WERI-Rb-1 (cell line): ENCODE measurements at regions not wholly inside any gene's neighbourhood (a gene's known extent, or its start where the extent isn't known, plus 50 kb on each side); places are given as distances from the start of the nearest gene placed in this dataset.

Experiments
- DNase-seq: peaks from one replicate; pipeline ENCODE4 v3.0.0-alpha.2; 2020
- H3K27ac ChIP-seq: fragments of 250-450 bp; sonication (Bioruptor Pico); 2 replicates; pipeline ENCODE4 v1.5.1; 2020; ENCODE audit warnings: mild to moderate bottlenecking, moderate library complexity
- H3K27me3 ChIP-seq: fragments of 250-450 bp; sonication (Bioruptor Pico); 2 replicates; pipeline ENCODE4 v1.5.1; 2021; ENCODE audit warnings: mild to moderate bottlenecking, low read depth, moderate library complexity; ENCODE audit not compliant: insufficient read depth, severe bottlenecking
- H3K36me3 ChIP-seq: fragments of 250-450 bp; sonication (Bioruptor Pico); 2 replicates; pipeline ENCODE4 v1.5.1; 2020; ENCODE audit warnings: mild to moderate bottlenecking, moderate library complexity
- H3K4me3 ChIP-seq: 2 replicates; pipeline ENCODE4 v1.5.1; 2011; ENCODE audit warnings: low read depth, mild to moderate bottlenecking, control low read depth, low read length
- H3K9me3 ChIP-seq: fragments of 250-450 bp; sonication (Bioruptor Pico); 2 replicates; pipeline ENCODE4 v1.5.1; 2021; ENCODE audit warnings: mild to moderate bottlenecking, moderate library complexity; ENCODE audit not compliant: severe bottlenecking
- CTCF ChIP-seq: IDR thresholded peaks from 2 replicates; pipeline ENCODE4 v1.5.1; 2011; ENCODE audit warnings: low read depth, mild to moderate bottlenecking, control low read depth, inconsistent platforms, low read length

GRCh38 chr1:185492089-185492825 lies 175.2 kb upstream of the IVNS1ABP start:
- DNase-seq, result no peak
- Histone ChIP-seq H3K27me3 (no peaks in the 10 kb centered on the region), H3K4me3 (no peak overlapping the region), H3K9me3 (no peaks in the 10 kb centered on the region), H3K27ac (no peak overlapping the region; the same call in 1 of the 2 replicates), H3K36me3 (no peaks in the 10 kb centered on the region)
- TF ChIP-seq CTCF, result no peak

- no peak overlapping the region; the same call in 1 of the 2 replicates for H3K27ac ChIP-seq
- DNase-seq, result no peak
- no peak for TF ChIP-seq CTCF
- no peaks in the 10 kb centered on the region for H3K9me3 ChIP-seq
- no peaks in the 10 kb centered on the region for H3K36me3 ChIP-seq
- H3K27me3 ChIP-seq, result no peaks in the 10 kb centered on the region
- H3K4me3 ChIP-seq, result no peak overlapping the region
These were observed 174.6 kb upstream of the IVNS1ABP start for GRCh38 chr1:185491604-185492003.

DNA sequence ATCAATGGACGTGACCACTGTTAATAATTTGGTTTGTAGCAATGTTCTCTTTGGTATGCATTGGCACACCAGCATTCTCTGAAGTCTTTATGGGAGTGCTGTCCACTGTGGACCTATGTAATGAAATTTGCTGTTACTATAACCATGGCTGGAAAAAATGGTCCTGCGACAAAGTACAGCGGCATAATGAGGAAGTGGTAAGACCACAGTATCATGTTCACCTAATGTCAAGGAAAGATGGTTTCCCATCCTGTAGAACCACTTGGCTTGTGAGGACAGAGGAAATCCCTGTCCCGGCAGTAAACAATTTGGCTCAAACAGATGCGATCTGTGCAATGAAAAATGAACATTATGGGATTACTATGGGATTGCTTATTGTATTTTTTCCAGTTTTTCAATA lies 173.9 kb upstream of the IVNS1ABP start:
- H3K4me3 ChIP-seq, result no peak overlapping the region
- no peaks in the 10 kb centered on the region for H3K36me3 ChIP-seq
- DNase-seq, result no peak
- TF ChIP-seq CTCF, result no peak
- no peaks in the 10 kb centered on the region for H3K27me3 ChIP-seq
- H3K9me3 ChIP-seq, result no peaks in the 10 kb centered on the region
- no peak overlapping the region for H3K27ac ChIP-seq

DNA sequence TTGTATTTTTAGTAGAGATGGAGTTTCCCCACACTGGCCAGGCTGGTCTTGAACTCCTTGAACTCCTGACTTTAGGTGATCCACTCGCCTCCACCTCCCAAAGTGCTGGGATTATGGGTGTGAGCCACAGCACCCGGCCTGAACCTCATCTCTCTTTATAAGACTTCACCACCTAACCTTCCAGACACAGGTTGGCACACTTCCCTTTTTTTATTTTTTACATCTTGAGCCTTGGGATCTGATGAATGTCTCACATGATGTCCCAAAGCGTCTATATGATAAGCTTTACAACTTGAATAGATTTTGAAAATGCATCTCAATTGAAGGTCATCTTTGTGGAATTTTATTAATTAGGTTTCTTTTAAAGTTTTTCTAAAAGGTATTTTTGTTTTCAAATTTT lies 172.4 kb upstream of the IVNS1ABP start:
- Histone ChIP-seq H3K4me3 (no peak overlapping the region), H3K27ac (no peak overlapping the region), H3K27me3 (no peaks in the 10 kb centered on the region), H3K9me3 (no peaks in the 10 kb centered on the region), H3K36me3 (no peaks in the 10 kb centered on the region)
- TF ChIP-seq CTCF, result no peak
- no peak for DNase-seq

DNA sequence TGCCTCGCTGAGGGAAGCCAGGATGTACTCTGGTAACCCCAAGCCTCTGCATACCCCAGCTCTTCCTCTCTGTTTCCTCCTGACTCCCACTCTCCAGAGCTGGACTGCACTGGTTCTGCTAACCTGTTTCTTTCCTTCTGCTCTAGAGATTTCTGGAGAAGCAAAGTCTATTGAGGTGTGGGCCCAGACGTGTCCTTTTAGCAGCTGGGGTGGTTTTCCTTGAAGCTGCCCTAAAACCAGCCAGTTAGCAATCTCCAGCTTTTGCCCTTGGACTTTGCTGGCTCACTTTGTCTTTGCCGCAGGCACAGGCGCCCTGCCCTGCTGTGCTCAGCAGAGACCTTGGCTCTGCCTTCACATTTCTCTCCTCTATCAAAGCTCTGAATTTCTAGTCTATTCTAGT lies 171.8 kb upstream of the IVNS1ABP start:
- Histone ChIP-seq H3K4me3 (no peak overlapping the region), H3K36me3 (no peaks in the 10 kb centered on the region), H3K27ac (no peak overlapping the region), H3K9me3 (no peaks in the 10 kb centered on the region), H3K27me3 (no peaks in the 10 kb centered on the region)
- DNase-seq, result no peak
- TF ChIP-seq CTCF, result no peak

GRCh38 chr1:185487936-185488335 lies 170.9 kb upstream of the IVNS1ABP start:
- no peak for TF ChIP-seq CTCF
- no peaks in the 10 kb centered on the region for H3K36me3 ChIP-seq
- H3K27ac ChIP-seq, result no peak overlapping the region
- DNase-seq, result no peak
- H3K4me3 ChIP-seq, result no peak overlapping the region
- H3K9me3 ChIP-seq, result no peaks in the 10 kb centered on the region
- no peaks in the 10 kb centered on the region for H3K27me3 ChIP-seq
